Type B pancreatic cell (in vitro differentiated cells): ENCODE measurements at regions not wholly inside any gene's neighbourhood (a gene's known extent, or its start where the extent isn't known, plus 50 kb on each side); places are given as distances from the start of the nearest gene placed in this dataset.

ENCODE experiments used
- DNase-seq: peaks from one replicate; pipeline ENCODE4 v3.0.0; 2021; ENCODE audit warnings: mixed read lengths; ENCODE audit not compliant: unreplicated experiment; ENCODE audit errors: extremely low spot score
- H3K27ac Mint-ChIP-seq: 2 replicates; pipeline ENCODE4 v1.8.0; 2021; ENCODE audit warnings: mild to moderate bottlenecking, mixed read lengths
- H3K27me3 Mint-ChIP-seq: 2 replicates; pipeline ENCODE4 v1.8.0; 2021; ENCODE audit warnings: mixed read lengths
- H3K36me3 Mint-ChIP-seq: 2 replicates; pipeline ENCODE4 v1.8.0; 2021; ENCODE audit warnings: mixed read lengths
- H3K4me1 Mint-ChIP-seq: one replicate; pipeline ENCODE4 v1.8.0; 2021; ENCODE audit warnings: mixed read lengths; ENCODE audit not compliant: unreplicated experiment
- H3K4me3 Mint-ChIP-seq: 2 replicates; pipeline ENCODE4 v1.8.0; 2021; ENCODE audit warnings: mild to moderate bottlenecking, mixed read lengths
- H3K9me3 Mint-ChIP-seq: 2 replicates; pipeline ENCODE4 v1.8.0; 2021; ENCODE audit warnings: mixed read lengths
- CTCF ChIP-seq: fragments of 200-600 bp; sonication (generic); conservative IDR thresholded peaks from 2 replicates; pipeline ENCODE4 v1.5.0; 2021; ENCODE audit warnings: antibody characterized with exemption, mild to moderate bottlenecking

- Mint-ChIP-seq H3K9me3 (no peaks in the 10 kb centered on the region), H3K27ac (no peak overlapping the region), H3K4me1 (peaks cover 9% of the 10 kb centered on the region), H3K27me3 (peaks cover 20% of the 10 kb centered on the region), H3K36me3 (no peaks in the 10 kb centered on the region), H3K4me3 (no peak overlapping the region)
- TF ChIP-seq CTCF: no peak
- DNase-seq: no peak
Observed at GRCh38 chr9:75447281-75447680, 359.0 kb downstream of the OSTF1 start.

GRCh38 chr9:75448281-75448680 lies 360.0 kb downstream of the OSTF1 start:
- no peaks in the 10 kb centered on the region for H3K36me3 Mint-ChIP-seq
- H3K9me3 Mint-ChIP-seq: no peaks in the 10 kb centered on the region
- no peak overlapping the region for H3K27ac Mint-ChIP-seq
- no peak for DNase-seq
- peaks cover 22% of the 10 kb centered on the region for H3K27me3 Mint-ChIP-seq
- no peak for TF ChIP-seq CTCF
- H3K4me1 Mint-ChIP-seq: peaks cover 9% of the 10 kb centered on the region
- no peak overlapping the region for H3K4me3 Mint-ChIP-seq

GRCh38 chr9:75448955-75449354 lies 360.6 kb downstream of the OSTF1 start:
- Mint-ChIP-seq H3K27me3 (peaks cover 25% of the 10 kb centered on the region), H3K27ac (no peak overlapping the region), H3K36me3 (no peaks in the 10 kb centered on the region), H3K4me1 (peaks cover 9% of the 10 kb centered on the region), H3K9me3 (no peaks in the 10 kb centered on the region), H3K4me3 (no peak overlapping the region)
- no peak for TF ChIP-seq CTCF
- DNase-seq: no peak

- DNase-seq: no peak
- H3K4me1 Mint-ChIP-seq: peaks cover 9% of the 10 kb centered on the region
- H3K9me3 Mint-ChIP-seq: no peaks in the 10 kb centered on the region
- H3K27me3 Mint-ChIP-seq: peaks cover 32% of the 10 kb centered on the region
- H3K36me3 Mint-ChIP-seq: no peaks in the 10 kb centered on the region
- H3K27ac Mint-ChIP-seq: no peak overlapping the region
- no peak for TF ChIP-seq CTCF
- no peak overlapping the region for H3K4me3 Mint-ChIP-seq
Observed at GRCh38 chr9:75451045-75451444, 362.7 kb downstream of the OSTF1 start.

- DNase-seq: no peak
- Mint-ChIP-seq H3K36me3 (no peaks in the 10 kb centered on the region), H3K4me1 (peaks cover 9% of the 10 kb centered on the region), H3K4me3 (no peak overlapping the region), H3K27ac (no peak overlapping the region), H3K27me3 (peaks cover 32% of the 10 kb centered on the region), H3K9me3 (no peaks in the 10 kb centered on the region)
- no peak for TF ChIP-seq CTCF
Observed at GRCh38 chr9:75451505-75451904, 363.2 kb downstream of the OSTF1 start.

GRCh38 chr9:75452512-75452911 lies 364.2 kb downstream of the OSTF1 start:
- no peaks in the 10 kb centered on the region for H3K9me3 Mint-ChIP-seq
- DNase-seq: no peak
- TF ChIP-seq CTCF: no peak
- H3K27ac Mint-ChIP-seq: no peak overlapping the region
- peaks cover 29% of the 10 kb centered on the region for H3K27me3 Mint-ChIP-seq
- no peaks in the 10 kb centered on the region for H3K36me3 Mint-ChIP-seq
- peaks cover 9% of the 10 kb centered on the region for H3K4me1 Mint-ChIP-seq
- no peak overlapping the region for H3K4me3 Mint-ChIP-seq
